ENCODE measurements at regions not wholly inside any gene's neighbourhood (a gene's known extent, or its start where the extent isn't known, plus 50 kb on each side); places are given as distances from the start of the nearest gene placed in this dataset.

- peaks cover 36% of the 10 kb centered on the region for H3K4me1 ChIP-seq
- H3K27me3 ChIP-seq, result no peaks in the 10 kb centered on the region
- no peak overlapping the region for H3K27ac ChIP-seq
- intact Hi-C loops (cut with DNase I), result no loop called here
- H3K4me3 ChIP-seq, result no peak overlapping the region
- no peaks in the 10 kb centered on the region for H3K9me3 ChIP-seq
- no peak for DNase-seq (ENCODE audit: extremely low spot score in 2 of 2)
- H3K36me3 ChIP-seq, result no peaks in the 10 kb centered on the region
- TF ChIP-seq POLR2A (IDR thresholded peaks at IDR 0.05), result no peak
- TF ChIP-seq POLR2AphosphoS5 (IDR thresholded peaks at IDR 0.05; ENCODE audit: insufficient read depth in 1 of 2, low read depth in 1 of 2), result no peak
- TF ChIP-seq CTCF (IDR thresholded peaks at IDR 0.05), result no peak
Observed at GRCh38 chr15:62437753-62438152, 272.7 kb upstream of the C2CD4B start.

GRCh38 chr15:62439543-62440016 is 274.5 kb upstream of the C2CD4B start:
- no peaks in the 10 kb centered on the region for H3K27me3 ChIP-seq
- H3K4me1 ChIP-seq, result peaks cover 29% of the 10 kb centered on the region
- H3K27ac ChIP-seq, result peak overlapping the region; percentile 42
- no peak for DNase-seq (ENCODE audit: extremely low spot score in 2 of 2)
- H3K9me3 ChIP-seq, result no peaks in the 10 kb centered on the region
- no peak overlapping the region for H3K4me3 ChIP-seq
- intact Hi-C loops (cut with DNase I), result no loop called here
- TF ChIP-seq CTCF (IDR thresholded peaks at IDR 0.05), result no peak
- TF ChIP-seq POLR2A (IDR thresholded peaks at IDR 0.05), result no peak
- TF ChIP-seq POLR2AphosphoS5 (IDR thresholded peaks at IDR 0.05; ENCODE audit: insufficient read depth in 1 of 2, low read depth in 1 of 2), result no peak
- no peaks in the 10 kb centered on the region for H3K36me3 ChIP-seq

GRCh38 chr15:62440362-62441105 is 275.4 kb upstream of the C2CD4B start:
- TF ChIP-seq POLR2AphosphoS5 (IDR thresholded peaks at IDR 0.05; ENCODE audit: insufficient read depth in 1 of 2, low read depth in 1 of 2) (no peak), POLR2A (IDR thresholded peaks at IDR 0.05) (no peak)
- Histone ChIP-seq H3K36me3 (no peaks in the 10 kb centered on the region), H3K4me1 (peaks cover 38% of the 10 kb centered on the region), H3K9me3 (no peaks in the 10 kb centered on the region), H3K27ac (peak overlapping the region; percentile 42), H3K4me3 (no peak overlapping the region), H3K27me3 (no peaks in the 10 kb centered on the region)
- intact Hi-C loops (cut with DNase I), result no loop called here
- no peak for DNase-seq (ENCODE audit: extremely low spot score in 2 of 2)

- H3K27me3 ChIP-seq, result no peaks in the 10 kb centered on the region
- no peak overlapping the region for H3K4me3 ChIP-seq
- no peak for TF ChIP-seq POLR2A (IDR thresholded peaks at IDR 0.05)
- TF ChIP-seq POLR2AphosphoS5 (IDR thresholded peaks at IDR 0.05; ENCODE audit: insufficient read depth in 1 of 2, low read depth in 1 of 2), result peak in 1 of 2 donors; percentile 16
- H3K36me3 ChIP-seq, result no peaks in the 10 kb centered on the region
- no peak for DNase-seq (ENCODE audit: extremely low spot score in 2 of 2)
- no peaks in the 10 kb centered on the region for H3K9me3 ChIP-seq
- H3K27ac ChIP-seq, result peak overlapping the region; percentile 59
- intact Hi-C loops (cut with DNase I), result no loop called here
- peaks cover 29% of the 10 kb centered on the region for H3K4me1 ChIP-seq
Observed at GRCh38 chr15:62444104-62445022, 279.3 kb upstream of the C2CD4B start.

GRCh38 chr15:62445244-62445643 is 280.2 kb upstream of the C2CD4B start:
- Histone ChIP-seq H3K9me3 (no peaks in the 10 kb centered on the region), H3K4me3 (no peak overlapping the region), H3K4me1 (peaks cover 20% of the 10 kb centered on the region), H3K27ac (peak overlapping the region; percentile 53), H3K27me3 (no peaks in the 10 kb centered on the region), H3K36me3 (no peaks in the 10 kb centered on the region)
- DNase-seq (ENCODE audit: extremely low spot score in 2 of 2), result no peak
- TF ChIP-seq POLR2AphosphoS5 (IDR thresholded peaks at IDR 0.05; ENCODE audit: insufficient read depth in 1 of 2, low read depth in 1 of 2) (no peak), POLR2A (IDR thresholded peaks at IDR 0.05) (no peak)
- intact Hi-C loops (cut with DNase I), result no loop called here

- intact Hi-C loops (cut with DNase I), result no loop called here
- H3K4me3 ChIP-seq, result no peak overlapping the region
- no peak for TF ChIP-seq POLR2AphosphoS5 (IDR thresholded peaks at IDR 0.05; ENCODE audit: insufficient read depth in 1 of 2, low read depth in 1 of 2)
- no peak for TF ChIP-seq POLR2A (IDR thresholded peaks at IDR 0.05)
- TF ChIP-seq CTCF (IDR thresholded peaks at IDR 0.05), result no peak
- H3K27ac ChIP-seq, result no peak overlapping the region
- peaks cover 10% of the 10 kb centered on the region for H3K4me1 ChIP-seq
- no peak for DNase-seq (ENCODE audit: extremely low spot score in 2 of 2)
- H3K27me3 ChIP-seq, result no peaks in the 10 kb centered on the region
- H3K36me3 ChIP-seq, result no peaks in the 10 kb centered on the region
- no peaks in the 10 kb centered on the region for H3K9me3 ChIP-seq
Observed at GRCh38 chr15:62446984-62447383, 281.9 kb upstream of the C2CD4B start.
